GM10248 (cell line): ENCODE measurements at regions not wholly inside any gene's neighbourhood (a gene's known extent, or its start where the extent isn't known, plus 50 kb on each side); places are given as distances from the start of the nearest gene placed in this dataset.

Experiments used
- CTCF ChIA-PET: fragments of 300-600 bp; sonication (Branson Sonifier 250); formaldehyde crosslinking; extraction: SDS; loops from one replicate; lab custom pipeline; 2021; ENCODE audit warnings: antibody characterized with exemption; lab: Yijun Ruan, JAX
- POLR2A ChIA-PET: fragments of 350-650 bp; sonication (Branson Sonifier 250); formaldehyde crosslinking; extraction: SDS; loops from one replicate; lab custom pipeline; 2020; ENCODE audit warnings: antibody characterized with exemption; lab: Yijun Ruan, JAX
- DNase-seq: peaks from one replicate; pipeline ENCODE4 v3.0.0; 2012; ENCODE audit errors: extremely low spot score
- TF ChIP-seq, protein P1 (sequence below): IDR thresholded peaks from 2 replicates; pipeline ENCODE4 v1.5.1; 2012; ENCODE audit warnings: mild to moderate bottlenecking, low read depth; ENCODE audit errors: extremely low read depth, missing control alignments, control extremely low read depth

GRCh38 chr5:77925503-77925902, 149.4 kb upstream of the TBCA start:
- no peak for DNase-seq
- TF ChIP-seq, protein P1, sequence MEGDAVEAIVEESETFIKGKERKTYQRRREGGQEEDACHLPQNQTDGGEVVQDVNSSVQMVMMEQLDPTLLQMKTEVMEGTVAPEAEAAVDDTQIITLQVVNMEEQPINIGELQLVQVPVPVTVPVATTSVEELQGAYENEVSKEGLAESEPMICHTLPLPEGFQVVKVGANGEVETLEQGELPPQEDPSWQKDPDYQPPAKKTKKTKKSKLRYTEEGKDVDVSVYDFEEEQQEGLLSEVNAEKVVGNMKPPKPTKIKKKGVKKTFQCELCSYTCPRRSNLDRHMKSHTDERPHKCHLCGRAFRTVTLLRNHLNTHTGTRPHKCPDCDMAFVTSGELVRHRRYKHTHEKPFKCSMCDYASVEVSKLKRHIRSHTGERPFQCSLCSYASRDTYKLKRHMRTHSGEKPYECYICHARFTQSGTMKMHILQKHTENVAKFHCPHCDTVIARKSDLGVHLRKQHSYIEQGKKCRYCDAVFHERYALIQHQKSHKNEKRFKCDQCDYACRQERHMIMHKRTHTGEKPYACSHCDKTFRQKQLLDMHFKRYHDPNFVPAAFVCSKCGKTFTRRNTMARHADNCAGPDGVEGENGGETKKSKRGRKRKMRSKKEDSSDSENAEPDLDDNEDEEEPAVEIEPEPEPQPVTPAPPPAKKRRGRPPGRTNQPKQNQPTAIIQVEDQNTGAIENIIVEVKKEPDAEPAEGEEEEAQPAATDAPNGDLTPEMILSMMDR: no peak
- CTCF ChIA-PET: no interaction called here
- POLR2A ChIA-PET: no interaction called here

- TF ChIP-seq, protein P1: no peak
- CTCF ChIA-PET: interaction anchor here (0.6 kb wide), 1 partner anchor 14 kb away, joined by 3 read pairs; no protein-coding TSS in a partner anchor
- POLR2A ChIA-PET: no interaction called here
- no peak for DNase-seq
Observed at GRCh38 chr5:77924081-77924480, 147.9 kb upstream of the TBCA start.

DNA sequence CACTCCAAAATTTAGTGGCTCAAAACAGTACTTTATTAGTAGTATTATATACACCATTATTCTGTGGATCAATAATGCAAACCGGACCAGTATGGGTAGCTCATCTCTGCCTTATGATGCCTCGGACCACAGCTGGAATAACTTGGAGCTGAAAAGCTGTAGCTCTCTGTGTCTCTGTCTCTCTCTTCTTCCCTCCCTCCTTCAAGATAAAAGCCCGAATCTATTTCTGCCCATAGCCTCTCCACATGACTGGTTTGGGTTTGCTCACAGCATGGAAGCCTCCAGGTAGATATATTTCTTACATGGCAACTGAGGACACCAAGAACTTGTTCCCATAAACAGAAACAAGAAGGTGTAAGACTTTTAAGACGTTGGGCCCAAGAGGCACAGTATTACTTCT, 147.5 kb upstream of the TBCA start:
- ChIA-PET POLR2A (no interaction called here), CTCF (no interaction called here)
- TF ChIP-seq, protein P1: no peak
- DNase-seq: no peak

DNA sequence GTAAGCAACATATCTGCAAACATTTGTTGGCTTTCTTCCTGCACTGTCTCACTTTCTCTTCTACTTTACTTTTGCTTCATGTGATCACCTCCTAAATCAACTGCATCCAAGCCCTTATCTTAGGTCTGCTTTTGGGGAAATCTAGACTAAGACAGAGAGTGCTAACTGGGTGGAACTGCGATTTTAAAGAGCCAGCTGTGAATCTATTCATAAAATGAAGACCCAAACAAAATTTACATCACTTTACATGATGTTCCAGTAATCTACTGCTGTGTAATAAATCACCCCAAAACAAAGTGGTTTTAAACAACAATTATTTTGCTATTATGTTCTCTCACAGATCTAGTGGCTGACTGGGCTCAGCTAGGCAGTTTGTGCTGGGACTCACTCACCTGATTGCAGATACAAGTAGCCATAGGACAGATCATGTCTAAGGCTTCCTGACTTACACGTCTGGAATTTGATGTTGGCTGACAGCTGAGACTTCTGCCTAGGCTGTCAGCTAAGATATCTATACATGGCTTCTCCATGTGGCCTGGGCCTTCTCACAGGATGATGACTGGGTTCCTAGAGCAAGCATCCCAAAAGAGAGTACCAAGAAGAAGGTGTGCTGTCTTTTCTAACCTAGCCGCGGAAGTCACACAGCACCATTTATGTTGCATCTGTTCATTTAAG, 145.1 kb upstream of the TBCA start:
- CTCF ChIA-PET: no interaction called here
- DNase-seq: no peak
- POLR2A ChIA-PET: interaction anchor here (0.5 kb wide), 1 partner anchor 41 kb away, joined by 3 read pairs; no protein-coding TSS in a partner anchor
- TF ChIP-seq, protein P1: no peak

DNA sequence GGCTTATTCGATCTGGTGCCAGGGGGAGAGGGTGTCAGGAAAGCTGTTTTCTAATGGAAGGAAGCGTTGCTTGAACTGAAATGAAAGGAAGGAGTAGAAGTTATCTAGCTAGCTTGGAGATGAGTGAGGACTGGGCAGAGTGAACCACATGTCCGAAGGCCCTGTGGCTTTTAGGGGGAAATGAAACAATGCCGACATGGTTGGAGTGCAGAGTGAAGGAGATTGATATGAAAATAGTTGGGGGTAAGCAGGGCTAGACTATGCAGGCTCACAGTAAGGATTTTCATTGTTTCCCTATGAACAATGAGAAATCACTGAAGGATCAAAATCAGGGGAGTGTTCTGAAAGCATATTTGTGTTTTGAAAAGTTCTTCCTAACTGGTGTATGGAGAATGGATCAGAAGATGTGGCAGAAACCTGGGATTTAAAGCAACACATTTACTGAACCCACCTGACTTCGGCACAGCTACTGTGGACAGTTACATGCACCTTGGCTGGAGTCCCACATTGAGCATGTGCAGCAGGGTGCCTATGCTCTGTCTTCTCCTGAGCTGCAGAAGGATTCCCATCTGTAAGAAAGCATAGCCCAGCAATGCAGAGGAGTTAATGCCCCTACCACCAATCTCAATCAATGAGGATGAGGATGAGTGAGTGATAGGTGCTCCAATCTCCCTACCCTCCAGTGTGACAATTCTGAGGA, 144.4 kb upstream of the TBCA start:
- TF ChIP-seq, protein P1: no peak
- CTCF ChIA-PET: interaction anchor here (0.6 to 1.6 kb wide), 2 partner anchors 9 to 92 kb away, joined by 3 to 5 read pairs; no protein-coding TSS in a partner anchor
- POLR2A ChIA-PET: interaction anchor here (0.5 kb wide), 1 partner anchor 41 kb away, joined by 3 read pairs; no protein-coding TSS in a partner anchor
- no peak for DNase-seq

DNA sequence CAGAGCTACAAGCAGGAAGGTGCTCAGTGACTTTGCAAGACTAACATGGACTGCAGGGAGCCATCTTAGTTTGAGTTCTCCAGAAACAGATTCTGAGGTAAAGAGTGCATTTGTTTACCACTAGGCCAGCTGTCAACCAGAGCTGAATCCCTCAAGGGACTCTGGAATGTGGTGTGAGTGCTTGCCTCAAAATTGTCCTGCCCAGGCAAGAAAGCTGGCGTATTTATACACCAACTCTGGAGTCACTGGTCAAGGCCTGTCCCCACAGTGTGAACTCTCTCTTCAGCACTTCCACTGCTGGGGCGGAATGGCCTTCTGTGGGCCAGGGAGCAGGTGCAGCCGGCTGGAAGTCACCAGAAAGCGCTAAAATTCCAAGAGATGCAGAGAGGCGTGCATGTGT, 139.2 kb upstream of the TBCA start:
- ChIA-PET POLR2A (no interaction called here), CTCF (interaction anchor here (2.3 kb wide), 1 partner anchor 10 kb away, joined by 7 read pairs; no protein-coding TSS in a partner anchor)
- no peak for DNase-seq
- TF ChIP-seq, protein P1: no peak
